ENCODE measurements at regions not wholly inside any gene's neighbourhood (a gene's known extent, or its start where the extent isn't known, plus 50 kb on each side); places are given as distances from the start of the nearest gene placed in this dataset.

DNA sequence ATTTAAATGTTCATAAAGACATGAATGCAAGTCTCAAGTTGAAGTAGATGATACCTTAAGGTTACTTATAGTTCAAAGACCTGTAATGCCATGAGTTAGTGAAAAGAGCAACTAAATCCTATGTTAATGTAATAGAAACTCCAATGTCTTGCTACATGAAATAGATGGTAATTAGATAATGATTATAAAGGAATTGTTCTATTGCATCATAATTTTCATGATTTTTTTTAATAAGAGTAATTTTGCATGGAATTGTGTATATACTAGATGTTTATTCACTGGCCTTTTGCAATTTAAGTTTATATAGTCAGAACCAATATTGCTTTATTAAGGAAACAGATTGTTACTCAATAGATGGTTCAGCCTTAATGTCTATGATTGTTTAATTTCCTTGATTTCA lies 115.5 kb upstream of the SYT10 start:
- TF ChIP-seq POLR2A (IDR thresholded peaks at IDR 0.05) = no peak
- TF ChIP-seq, protein P1, sequence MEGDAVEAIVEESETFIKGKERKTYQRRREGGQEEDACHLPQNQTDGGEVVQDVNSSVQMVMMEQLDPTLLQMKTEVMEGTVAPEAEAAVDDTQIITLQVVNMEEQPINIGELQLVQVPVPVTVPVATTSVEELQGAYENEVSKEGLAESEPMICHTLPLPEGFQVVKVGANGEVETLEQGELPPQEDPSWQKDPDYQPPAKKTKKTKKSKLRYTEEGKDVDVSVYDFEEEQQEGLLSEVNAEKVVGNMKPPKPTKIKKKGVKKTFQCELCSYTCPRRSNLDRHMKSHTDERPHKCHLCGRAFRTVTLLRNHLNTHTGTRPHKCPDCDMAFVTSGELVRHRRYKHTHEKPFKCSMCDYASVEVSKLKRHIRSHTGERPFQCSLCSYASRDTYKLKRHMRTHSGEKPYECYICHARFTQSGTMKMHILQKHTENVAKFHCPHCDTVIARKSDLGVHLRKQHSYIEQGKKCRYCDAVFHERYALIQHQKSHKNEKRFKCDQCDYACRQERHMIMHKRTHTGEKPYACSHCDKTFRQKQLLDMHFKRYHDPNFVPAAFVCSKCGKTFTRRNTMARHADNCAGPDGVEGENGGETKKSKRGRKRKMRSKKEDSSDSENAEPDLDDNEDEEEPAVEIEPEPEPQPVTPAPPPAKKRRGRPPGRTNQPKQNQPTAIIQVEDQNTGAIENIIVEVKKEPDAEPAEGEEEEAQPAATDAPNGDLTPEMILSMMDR (IDR thresholded peaks at IDR 0.05) = no peak
